NCI-H1694 (cell line): ENCODE measurements at regions not wholly inside any gene's neighbourhood (a gene's known extent, or its start where the extent isn't known, plus 50 kb on each side); places are given as distances from the start of the nearest gene placed in this dataset.
A peak's percentile ranks its signal among the peaks of the same experiment; 100 is the strongest.
"Not testable (repeated sequence)": the region's sequence is repeated elsewhere in the genome, so short reads cannot be mapped to it uniquely, and the experiment has no call there.

ENCODE experiments used
- DNase-seq: peaks from one replicate; lab custom pipeline; 2025; lab: John Stamatoyannopoulos, UW

GRCh38 chr22:22168941-22169867 is 75.4 kb upstream of the VPREB1 start:
- DNase-seq = no peak

DNA sequence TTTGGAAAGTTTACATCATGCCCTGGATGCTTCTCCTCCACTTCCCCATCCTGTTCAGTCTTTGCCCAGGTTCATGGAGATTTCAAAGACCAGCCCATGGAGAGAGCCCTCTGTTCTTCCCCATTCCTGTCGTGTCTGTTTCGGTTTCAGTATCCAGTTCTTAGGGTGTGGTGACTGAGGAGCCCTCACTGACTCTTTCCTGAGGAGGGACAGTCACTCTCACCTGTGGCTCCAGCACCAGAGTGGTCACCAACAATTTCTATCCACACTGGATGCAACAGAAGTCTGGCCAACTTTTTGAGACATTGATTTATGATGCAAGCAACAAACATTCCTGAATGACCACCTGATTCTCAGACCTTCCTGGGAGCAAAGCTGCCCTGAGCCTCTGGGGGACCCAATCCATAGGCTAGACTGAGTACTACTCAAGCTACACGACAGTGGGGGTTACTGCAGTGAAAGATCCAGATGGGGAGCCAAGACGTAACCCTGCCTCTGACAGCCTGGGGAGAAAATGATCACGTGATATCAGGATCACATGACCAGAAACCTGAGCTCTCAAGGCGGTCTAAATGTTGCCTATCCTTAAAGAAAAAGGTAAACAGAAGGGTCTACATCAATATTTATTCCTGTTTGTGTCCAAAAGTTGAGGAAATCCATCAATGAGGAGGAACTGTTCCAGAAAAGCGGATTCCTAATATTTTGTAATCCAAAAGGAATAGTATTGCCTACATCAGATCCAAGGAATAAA is 76.2 kb upstream of the VPREB1 start:
- peak; percentile 88 for DNase-seq

- peak; percentile 47 for DNase-seq
Observed at GRCh38 chr22:22167791-22168189, 76.8 kb upstream of the VPREB1 start.

- DNase-seq = no peak
Observed at GRCh38 chr22:22166941-22167713, 77.5 kb upstream of the VPREB1 start.

GRCh38 chr22:22165936-22166710 is 78.5 kb upstream of the VPREB1 start:
- no peak for DNase-seq

DNA sequence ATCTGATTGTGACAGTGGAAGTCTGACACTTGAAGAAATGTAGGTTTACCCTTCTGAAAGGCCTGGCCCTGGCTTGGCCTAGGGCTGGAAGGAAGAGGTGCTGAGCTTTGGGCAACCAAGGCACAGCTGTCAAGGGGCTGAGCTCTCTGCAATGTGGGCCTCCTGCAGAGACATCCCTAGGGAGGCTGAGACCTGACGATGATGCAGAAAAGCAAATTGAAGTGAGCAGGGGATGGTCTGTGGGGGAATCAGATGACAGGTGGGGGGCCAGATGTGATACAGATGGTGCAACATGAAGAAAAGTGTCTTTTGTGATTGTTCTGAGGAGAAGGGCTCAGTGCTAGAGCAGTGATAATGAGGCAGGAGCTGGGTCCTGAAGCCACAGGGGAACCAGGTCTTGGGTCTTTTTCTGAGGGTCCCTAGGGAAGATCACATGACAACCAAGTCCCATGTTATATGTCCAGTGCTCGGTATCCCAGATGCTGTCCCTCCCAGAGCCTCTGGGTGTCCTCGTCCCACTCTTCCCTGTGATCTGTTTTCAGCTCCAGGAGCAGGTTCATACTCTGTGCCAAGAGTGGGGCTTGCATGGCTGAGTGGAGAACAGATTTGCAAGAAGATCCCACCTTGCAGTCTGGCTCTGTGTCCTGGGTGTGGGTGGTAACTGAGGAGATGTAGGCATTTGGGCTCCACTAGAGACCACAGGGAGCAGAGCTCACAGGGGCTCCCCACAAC is 79.9 kb upstream of the VPREB1 start:
- peak; percentile 57 for DNase-seq

- no peak for DNase-seq
Observed at GRCh38 chr22:22161924-22162851, 82.4 kb upstream of the VPREB1 start.

- not testable (repeated sequence) for DNase-seq
Observed at GRCh38 chr22:22160768-22161167, 83.8 kb upstream of the VPREB1 start.

- no peak for DNase-seq
Observed at GRCh38 chr22:22159384-22159783, 85.2 kb upstream of the VPREB1 start.

GRCh38 chr22:22158965-22159364 is 85.6 kb upstream of the VPREB1 start:
- DNase-seq = no peak

- DNase-seq = no peak
Observed at GRCh38 chr22:22158207-22158816, 86.3 kb upstream of the VPREB1 start.

DNA sequence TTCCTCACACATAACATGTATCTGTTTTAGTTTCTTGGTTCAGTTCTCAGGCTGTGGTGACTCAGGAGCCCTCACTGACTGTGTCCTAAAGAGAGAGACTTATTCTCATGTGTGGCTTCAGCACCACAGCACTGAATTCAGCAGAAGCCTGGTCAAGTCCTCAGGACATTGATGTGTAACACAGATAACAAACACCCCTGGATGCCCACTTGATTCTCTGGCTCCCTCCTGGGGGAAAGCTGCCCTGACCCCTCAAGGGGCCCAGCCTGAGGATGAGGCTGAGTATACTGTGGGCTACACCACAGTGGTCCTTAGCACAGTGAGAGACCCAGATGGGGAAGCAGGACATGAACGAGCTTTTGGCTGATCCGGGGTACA is 87.2 kb upstream of the VPREB1 start:
- DNase-seq = no peak

GRCh38 chr22:22156716-22157347 is 87.8 kb upstream of the VPREB1 start:
- peak; percentile 65 for DNase-seq

DNA sequence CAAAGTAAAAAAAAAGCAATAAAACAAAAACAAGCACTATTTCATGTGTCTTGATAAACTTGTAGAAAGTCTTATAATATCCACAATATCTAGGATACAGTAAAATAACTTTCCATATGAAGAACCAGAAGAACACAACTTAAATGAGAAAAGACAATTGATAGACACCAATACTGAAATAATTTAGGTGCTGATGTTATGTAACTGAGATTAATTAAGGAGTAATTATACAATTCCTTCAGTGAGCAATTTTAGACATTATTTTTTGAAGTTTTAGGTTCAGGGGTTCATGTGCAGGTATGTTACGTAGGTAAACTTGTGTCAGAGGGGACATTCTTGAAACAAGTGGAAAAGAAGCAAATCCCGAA is 88.3 kb upstream of the VPREB1 start:
- no peak for DNase-seq

DNA sequence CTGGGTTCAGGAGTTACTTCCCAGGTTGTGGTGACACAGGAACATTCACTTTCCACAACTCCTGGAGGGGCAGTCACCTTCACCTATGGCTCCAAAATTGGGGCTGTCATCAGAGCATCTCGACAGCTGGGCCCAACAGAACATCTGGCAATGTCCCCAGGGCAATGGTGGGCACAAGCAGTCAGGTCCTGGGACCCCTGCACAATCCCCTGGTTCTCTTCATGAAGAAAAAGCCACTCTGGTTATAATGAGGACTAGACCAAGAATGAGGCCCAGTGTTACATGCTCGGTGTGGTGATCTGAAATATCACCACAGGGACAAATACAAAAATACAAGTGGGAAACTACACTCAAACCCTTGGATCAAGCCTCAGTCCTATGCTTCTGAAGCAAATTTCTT is 89.0 kb upstream of the VPREB1 start:
- DNase-seq = no peak

GRCh38 chr22:22155146-22155545 is 89.4 kb upstream of the VPREB1 start:
- no peak for DNase-seq

DNA sequence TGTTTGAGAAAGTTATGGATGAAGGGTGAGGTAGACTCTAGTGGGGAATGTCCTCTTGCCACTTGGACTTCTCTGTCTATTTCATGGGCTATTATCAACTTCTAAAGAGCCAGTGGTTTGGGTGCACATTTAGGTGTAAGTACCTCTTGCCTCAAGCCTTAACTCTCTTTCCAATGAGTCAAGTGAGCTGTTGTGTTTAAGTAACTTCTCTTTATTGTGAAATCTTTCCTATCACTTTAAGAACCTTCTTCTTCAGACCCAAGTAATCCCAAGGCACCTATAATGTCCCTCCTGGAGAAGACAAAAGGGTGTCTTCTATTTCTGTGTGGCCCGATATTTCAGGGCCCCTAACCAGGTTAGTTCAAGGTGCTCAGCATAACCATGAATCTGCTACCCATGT is 90.5 kb upstream of the VPREB1 start:
- no peak for DNase-seq

GRCh38 chr22:22151308-22151707 is 93.3 kb upstream of the VPREB1 start:
- DNase-seq = no peak

- no peak for DNase-seq
Observed at GRCh38 chr22:22150457-22150856, 94.1 kb upstream of the VPREB1 start.
